CD4-positive, alpha-beta memory T cell (primary cell): ENCODE measurements at regions not wholly inside any gene's neighbourhood (a gene's known extent, or its start where the extent isn't known, plus 50 kb on each side); places are given as distances from the start of the nearest gene placed in this dataset.
A peak's percentile ranks its signal among the peaks of the same experiment; 100 is the strongest.

Source experiments
- CTCF ChIA-PET: fragments of 350-600 bp; sonication (Branson Sonifier 250); formaldehyde crosslinking; loops from one replicate; lab custom pipeline; 2021; ENCODE audit warnings: inconsistent platforms; ENCODE audit not compliant: partially characterized antibody; lab: Charles Lee
- POLR2A ChIA-PET: fragments of 350-600 bp; sonication (Branson Sonifier 250); formaldehyde crosslinking; loops from one replicate; lab custom pipeline; 2021; ENCODE audit not compliant: partially characterized antibody; lab: Charles Lee
- DNase-seq, 5 donors: peaks; one replicate each; pipeline versions ENCODE4 v3.0.0 to v3.0.0-alpha.2; 2020 to 2022; ENCODE audit warnings: mixed read lengths in 1 of 5
- H3K27ac ChIP-seq: one replicate; pipeline ENCODE4 v1.7.0; 2013; ENCODE audit warnings: low read depth, low read length
- H3K27me3 ChIP-seq: 2 replicates; pipeline ENCODE4 v1.7.0; 2013; ENCODE audit warnings: mild to moderate bottlenecking, low read length, moderate library complexity; ENCODE audit not compliant: insufficient read depth
- H3K36me3 ChIP-seq: 2 replicates; pipeline ENCODE4 v1.7.0; 2013; ENCODE audit warnings: mild to moderate bottlenecking, low read length, moderate library complexity; ENCODE audit not compliant: insufficient read depth
- H3K4me1 ChIP-seq: 2 replicates; pipeline ENCODE4 v1.7.0; 2013; ENCODE audit warnings: mild to moderate bottlenecking, low read length, moderate library complexity; ENCODE audit not compliant: insufficient read depth
- H3K4me3 ChIP-seq, 2 donors: one replicate each; pipeline ENCODE4 v1.7.0; 2013; ENCODE audit warnings: low read length in 2 of 2, mild to moderate bottlenecking in 1 of 2
- H3K9me3 ChIP-seq, 2 donors: one replicate each; pipeline ENCODE4 v1.7.0; 2013; ENCODE audit warnings: low read length in 2 of 2, control low read depth in 1 of 2; ENCODE audit not compliant: control insufficient read depth in 1 of 2
- H3K27ac Mint-ChIP-seq, 7 donors: one replicate each; pipeline ENCODE4 v1.8.0; 2020 to 2021; ENCODE audit warnings: mixed read lengths in 7 of 7, mild to moderate bottlenecking in 6 of 7, inconsistent platforms in 3 of 7, moderate library complexity in 3 of 7
- H3K27me3 Mint-ChIP-seq, 2 donors: one replicate each; pipeline ENCODE4 v1.8.0; 2020 to 2021; ENCODE audit warnings: mixed read lengths in 2 of 2
- H3K36me3 Mint-ChIP-seq, 2 donors: one replicate each; pipeline ENCODE4 v1.8.0; 2020 to 2021; ENCODE audit warnings: mixed read lengths in 2 of 2, inconsistent platforms in 1 of 2, mild to moderate bottlenecking in 1 of 2
- H3K4me1 Mint-ChIP-seq, 4 donors: one replicate each; pipeline ENCODE4 v1.8.0; 2020 to 2021; ENCODE audit warnings: mixed read lengths in 4 of 4, mild to moderate bottlenecking in 1 of 4
- H3K4me3 Mint-ChIP-seq, 8 donors: one replicate each; pipeline ENCODE4 v1.8.0; 2020 to 2021; ENCODE audit warnings: mixed read lengths in 8 of 8, mild to moderate bottlenecking in 7 of 8, moderate library complexity in 6 of 8, inconsistent platforms in 3 of 8
- H3K9me3 Mint-ChIP-seq, 8 donors: one replicate each; pipeline ENCODE4 v1.8.0; 2020 to 2021; ENCODE audit warnings: mixed read lengths in 8 of 8, mild to moderate bottlenecking in 5 of 8, inconsistent platforms in 3 of 8, moderate library complexity in 1 of 8
- intact Hi-C: fragments of 100-400 bp; cut with micrococcal nuclease; formaldehyde crosslinking; loops from one replicate; pipeline ENCODE4 v1.15.1; 2023

GRCh38 chr1:231091831-231092301 lies 51.8 kb upstream of the FAM89A start:
- Histone ChIP-seq H3K9me3 (no peaks in the 10 kb centered on the region), H3K4me3 (no peak overlapping the region), H3K4me1 (no peaks in the 10 kb centered on the region), H3K27ac (no peak overlapping the region), H3K36me3 (no peaks in the 10 kb centered on the region), H3K27me3 (no peaks in the 10 kb centered on the region)
- peak in 4 of 5 donors; percentile 10 to 27 (median 22) for DNase-seq
- Mint-ChIP-seq H3K4me3 (no peak overlapping the region), H3K9me3 (no peaks in the 10 kb centered on the region), H3K36me3 (no peaks in the 10 kb centered on the region), H3K4me1 (peaks cover 0 to 4% (median 0%) of the 10 kb centered on the region in 4 donors), H3K27me3 (peaks cover 17 to 24% of the 10 kb centered on the region in 2 donors), H3K27ac (no peak overlapping the region)
- intact Hi-C loops = loop anchor here (1.0 to 10.0 kb wide), 2 partner anchors 77 to 175 kb away; no protein-coding TSS in a partner anchor
- ChIA-PET CTCF (interaction anchor here (0.7 to 3.4 kb wide), 12 partner anchors 12 to 179 kb away, joined by 3 to 17 read pairs (median 3); no protein-coding TSS in a partner anchor), POLR2A (no interaction called here)

GRCh38 chr1:231091415-231091814 lies 51.4 kb upstream of the FAM89A start:
- no peak overlapping the region for H3K27ac ChIP-seq
- intact Hi-C loops = loop anchor here (10.0 kb wide), 1 partner anchor 77 kb away; no protein-coding TSS in a partner anchor
- ChIA-PET CTCF (interaction anchor here (1.0 to 3.4 kb wide), 6 partner anchors 74 to 178 kb away, joined by 3 to 17 read pairs (median 4); no protein-coding TSS in a partner anchor), POLR2A (no interaction called here)
- H3K36me3 ChIP-seq = no peaks in the 10 kb centered on the region
- H3K9me3 ChIP-seq = no peaks in the 10 kb centered on the region
- Mint-ChIP-seq H3K4me1 (peaks cover 0 to 4% (median 0%) of the 10 kb centered on the region in 4 donors), H3K27ac (no peak overlapping the region), H3K9me3 (no peaks in the 10 kb centered on the region), H3K36me3 (no peaks in the 10 kb centered on the region), H3K27me3 (peaks cover 17 to 24% of the 10 kb centered on the region in 2 donors), H3K4me3 (no peak overlapping the region)
- no peak for DNase-seq
- no peaks in the 10 kb centered on the region for H3K27me3 ChIP-seq
- H3K4me3 ChIP-seq = no peak overlapping the region
- H3K4me1 ChIP-seq = no peaks in the 10 kb centered on the region
